B cell (primary cell): ENCODE measurements at regions not wholly inside any gene's neighbourhood (a gene's known extent, or its start where the extent isn't known, plus 50 kb on each side); places are given as distances from the start of the nearest gene placed in this dataset.
A peak's percentile ranks its signal among the peaks of the same experiment; 100 is the strongest.

Experiments used
- ATAC-seq: fragments of 200-7000 bp; cut with Tn5 transposase; one replicate; pipeline ENCODE4 v1.10.0; 2021; ENCODE audit warnings: low read depth, mild to moderate bottlenecking, moderate number of reproducible peaks, moderate library complexity
- CTCF ChIA-PET: fragments of 350-600 bp; sonication (Branson Sonifier 250); formaldehyde crosslinking; loops from one replicate; lab custom pipeline; 2021; ENCODE audit warnings: antibody characterized with exemption, inconsistent platforms; lab: Charles Lee
- POLR2A ChIA-PET: fragments of 350-600 bp; sonication (Branson Sonifier 250); formaldehyde crosslinking; loops from one replicate; lab custom pipeline; 2021; ENCODE audit warnings: antibody characterized with exemption; lab: Charles Lee
- DNase-seq: peaks from one replicate; pipeline ENCODE4 v3.0.0; 2013
- H2AFZ ChIP-seq: 2 replicates; pipeline ENCODE4 v1.6.1; 2012; ENCODE audit warnings: mild to moderate bottlenecking, low read depth, low read length; ENCODE audit not compliant: insufficient read depth, poor library complexity, severe bottlenecking
- H3K27ac ChIP-seq, 2 donors: 1 replicate in 1 of 2; 2 replicates in 1 of 2; pipeline ENCODE4 v1.5.1; 2012 to 2013; ENCODE audit warnings: low read length in 2 of 2, mild to moderate bottlenecking in 2 of 2, moderate library complexity in 1 of 2
- H3K27me3 ChIP-seq, 4 experiments: fragments of 200-600 bp in 1 of 4; sonication (generic) in 1 of 4; replicated peaks in 1 of 4; 1 replicate in 2 of 4; 2 replicates in 2 of 4; pipeline versions ENCODE4 v1.6.1 to v1.7.0; 2013 to 2016; ENCODE audit warnings: low read length in 3 of 4, mild to moderate bottlenecking in 2 of 4, mixed read lengths in 1 of 4, moderate library complexity in 1 of 4; ENCODE audit not compliant: insufficient read depth in 4 of 4, control insufficient read depth in 3 of 4; ENCODE audit errors: control extremely low read depth in 1 of 4
- H3K36me3 ChIP-seq, 2 experiments: replicated peaks in 1 of 2; 1 replicate in 1 of 2; 2 replicates in 1 of 2; pipeline versions ENCODE4 v1.6.1 to v1.7.1; 2013; ENCODE audit warnings: low read length in 1 of 2; ENCODE audit not compliant: insufficient read depth in 2 of 2, control insufficient read depth in 1 of 2; ENCODE audit errors: control extremely low read depth in 1 of 2, extremely low read depth in 1 of 2
- H3K4me1 ChIP-seq, 2 donors: fragments of 200-600 bp in 1 of 2; sonication (generic) in 1 of 2; 1 replicate in 1 of 2; 2 replicates in 1 of 2; pipeline versions ENCODE4 v1.5.1 to v1.6.1; 2013 to 2017; ENCODE audit warnings: low read length in 2 of 2; ENCODE audit not compliant: control insufficient read depth in 2 of 2, insufficient read depth in 2 of 2
- H3K4me2 ChIP-seq: replicated peaks from 2 replicates; pipeline ENCODE3; 2012; ENCODE audit warnings: mild to moderate bottlenecking, low read depth, low read length; ENCODE audit not compliant: poor library complexity, severe bottlenecking
- H3K4me3 ChIP-seq, 5 experiments: fragments of 200-600 bp in 1 of 5; sonication (generic) in 1 of 5; 1 replicate in 3 of 5; 2 replicates in 2 of 5; pipeline versions ENCODE4 v1.5.1 to v1.7.0; 2011 to 2016; ENCODE audit warnings: low read length in 4 of 5, mild to moderate bottlenecking in 4 of 5, low read depth in 2 of 5, control low read depth in 1 of 5, moderate library complexity in 1 of 5; ENCODE audit not compliant: insufficient read depth in 1 of 5; ENCODE audit errors: control extremely low read depth in 1 of 5, extremely low read depth in 1 of 5
- H3K79me2 ChIP-seq: fragments of 200-600 bp; sonication (generic); one replicate; pipeline ENCODE4 v1.6.0; 2016; ENCODE audit warnings: low read length; ENCODE audit not compliant: control insufficient read depth, insufficient read depth
- H3K9ac ChIP-seq: fragments of 200-600 bp; sonication (generic); 2 replicates; pipeline ENCODE4 v1.6.1; 2017; ENCODE audit warnings: mild to moderate bottlenecking, low read length, moderate library complexity
- H3K9me3 ChIP-seq, 3 donors: one replicate each; pipeline versions ENCODE4 v1.6.1 to v1.7.1; 2013; ENCODE audit warnings: low read length in 2 of 3; ENCODE audit not compliant: control insufficient read depth in 2 of 3, insufficient read depth in 1 of 3; ENCODE audit errors: control extremely low read depth in 1 of 3
- H4K20me1 ChIP-seq: 2 replicates; pipeline ENCODE4 v1.6.0; 2012; ENCODE audit warnings: mild to moderate bottlenecking, low read length; ENCODE audit not compliant: insufficient read depth, control insufficient read depth, poor library complexity, severe bottlenecking
- H3K27ac Mint-ChIP-seq: one replicate; pipeline ENCODE4 v1.8.0; 2021; ENCODE audit warnings: mixed read lengths
- H3K27me3 Mint-ChIP-seq: one replicate; pipeline ENCODE4 v1.8.0; 2021; ENCODE audit warnings: mixed read lengths
- H3K4me1 Mint-ChIP-seq: one replicate; pipeline ENCODE4 v1.8.0; 2021; ENCODE audit warnings: mixed read lengths
- H3K4me3 Mint-ChIP-seq: one replicate; pipeline ENCODE4 v1.8.0; 2021; ENCODE audit warnings: mixed read lengths
- H3K9me3 Mint-ChIP-seq: one replicate; pipeline ENCODE4 v1.8.0; 2022; ENCODE audit warnings: mixed read lengths; ENCODE audit not compliant: insufficient read depth
- CTCF ChIP-seq: fragments of 200-600 bp; IDR thresholded peaks from one replicate; pipeline ENCODE4 v1.8.0; 2022; ENCODE audit warnings: antibody characterized with exemption, mild to moderate bottlenecking
- EZH2 ChIP-seq: IDR thresholded peaks from 2 replicates; pipeline ENCODE4 v1.6.1; 2012; ENCODE audit warnings: borderline replicate concordance, low read depth, mild to moderate bottlenecking, moderate library complexity, low read length; ENCODE audit not compliant: insufficient read depth, poor library complexity, severe bottlenecking
- WGBS: methylation state at CpG from one replicate; pipeline ENCODE4 v1.1.5; 2013; ENCODE audit warnings: missing lambda C conversion rate; ENCODE audit not compliant: insufficient coverage; 5-methylcytosine and 5-hydroxymethylcytosine counted together
- intact Hi-C: fragments of 100-400 bp; cut with micrococcal nuclease; formaldehyde crosslinking; loops from one replicate; pipeline ENCODE4 v1.10.0; 2022

- Histone ChIP-seq H4K20me1 (no peaks in the 10 kb centered on the region), H3K79me2 (no peaks in the 10 kb centered on the region), H3K9ac (no peak overlapping the region), H3K27me3 (no peaks in the 10 kb centered on the region), H2AFZ (no peak overlapping the region), H3K27ac (no peak overlapping the region), H3K4me2 (no peak overlapping the region), H3K36me3 (no peaks in the 10 kb centered on the region), H3K4me3 (no peak overlapping the region), H3K9me3 (peaks cover 0 to 2% (median 2%) of the 10 kb centered on the region in 3 donors), H3K4me1 (no peaks in the 10 kb centered on the region)
- TF ChIP-seq EZH2 = no peak
- no peak for TF ChIP-seq CTCF
- Mint-ChIP-seq H3K4me1 (no peaks in the 10 kb centered on the region), H3K4me3 (no peak overlapping the region), H3K9me3 (no peaks in the 10 kb centered on the region), H3K27ac (no peak overlapping the region), H3K27me3 (peaks cover 5% of the 10 kb centered on the region)
- WGBS = no CpG with 5 or more reads among the region's 1 CpG
- no peak for DNase-seq
- ChIA-PET POLR2A (no interaction called here), CTCF (no interaction called here)
- no peak for ATAC-seq
- intact Hi-C loops = no loop called here
Observed at GRCh38 chr4:144557404-144557803, 88.6 kb upstream of the HHIP start.

DNA sequence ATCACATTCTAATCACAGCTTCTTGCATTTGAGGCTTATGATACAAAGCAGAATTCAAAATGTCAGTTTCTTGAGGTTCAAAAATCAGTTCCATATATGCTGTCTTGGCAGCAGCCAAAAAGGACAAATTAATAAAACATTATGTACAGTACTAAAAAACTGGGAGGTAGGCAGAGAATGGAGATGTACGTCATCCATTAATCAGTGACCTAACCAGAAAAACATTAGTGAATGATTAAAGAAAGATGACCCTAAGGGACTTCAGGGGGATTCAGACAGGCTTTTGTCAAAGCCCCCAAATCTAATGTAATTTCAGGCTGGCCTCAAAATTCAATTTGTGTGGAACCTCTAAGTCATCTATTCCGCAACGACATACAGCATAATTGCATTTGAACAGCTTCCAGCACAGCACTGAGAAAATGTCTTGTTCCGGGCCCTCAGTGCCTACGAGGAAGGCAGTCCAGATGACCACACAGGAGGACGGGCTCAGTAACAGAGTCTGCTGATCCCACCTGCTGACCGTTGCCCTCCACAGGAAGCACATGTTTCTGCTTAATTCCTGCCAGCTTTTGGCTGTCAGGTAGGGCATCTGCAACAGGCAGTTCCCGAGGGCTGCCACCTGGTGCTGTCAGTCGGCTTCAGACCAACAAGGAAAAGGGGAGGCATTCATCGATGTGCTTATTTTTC, 83.8 kb upstream of the HHIP start:
- Histone ChIP-seq H3K27ac (no peak overlapping the region), H3K4me1 (peaks cover 0 to 6% of the 10 kb centered on the region in 2 donors), H3K4me2 (no peak overlapping the region), H3K9ac (no peak overlapping the region), H2AFZ (peak overlapping the region; percentile 54), H4K20me1 (no peaks in the 10 kb centered on the region), H3K79me2 (no peaks in the 10 kb centered on the region), H3K36me3 (no peaks in the 10 kb centered on the region), H3K9me3 (peaks cover 0 to 4% (median 0%) of the 10 kb centered on the region in 3 donors), H3K4me3 (no peak overlapping the region), H3K27me3 (no peaks in the 10 kb centered on the region)
- no peak for ATAC-seq
- ChIA-PET POLR2A (no interaction called here), CTCF (no interaction called here)
- 8% methylated on average over 8 of the region's 10 CpGs for WGBS
- intact Hi-C loops = no loop called here
- TF ChIP-seq CTCF (no peak), EZH2 (no peak)
- Mint-ChIP-seq H3K9me3 (no peaks in the 10 kb centered on the region), H3K27ac (no peak overlapping the region), H3K4me1 (no peaks in the 10 kb centered on the region), H3K27me3 (no peaks in the 10 kb centered on the region), H3K4me3 (no peak overlapping the region)
- DNase-seq = no peak
